GM23338 (cell line): ENCODE measurements at regions not wholly inside any gene's neighbourhood (a gene's known extent, or its start where the extent isn't known, plus 50 kb on each side); places are given as distances from the start of the nearest gene placed in this dataset.

Experiments
- CREB1 ChIP-seq: fragments of 250-450 bp; sonication (Bioruptor Pico); IDR thresholded peaks from 2 replicates; pipeline ENCODE4 v1.5.0; 2020; ENCODE audit warnings: low read depth, mild to moderate bottlenecking, moderate library complexity
- EZH2 ChIP-seq: fragments of 200-600 bp; sonication (generic); IDR thresholded peaks from one replicate; pipeline ENCODE4 v1.8.0; 2017; ENCODE audit warnings: antibody characterized with exemption, mild to moderate bottlenecking, low read depth; ENCODE audit not compliant: unreplicated experiment
- EZH2phosphoT487 ChIP-seq: fragments of 200-600 bp; sonication (generic); IDR thresholded peaks from one replicate; pipeline ENCODE4 v1.8.1; 2018; ENCODE audit warnings: antibody characterized with exemption; ENCODE audit not compliant: unreplicated experiment
- JUNB ChIP-seq: IDR thresholded peaks from one replicate; pipeline ENCODE4 v1.6.1; 2016; ENCODE audit warnings: antibody characterized with exemption; ENCODE audit not compliant: unreplicated experiment
- NANOG ChIP-seq: IDR thresholded peaks from 2 replicates; pipeline ENCODE4 v1.6.1; 2016; ENCODE audit warnings: antibody characterized with exemption, borderline replicate concordance
- POLR2AphosphoS5 ChIP-seq: IDR thresholded peaks from 2 replicates; pipeline ENCODE4 v1.6.1; 2016; ENCODE audit warnings: antibody characterized with exemption, low read depth
- STAT1 ChIP-seq: IDR thresholded peaks from one replicate; pipeline ENCODE4 v1.6.1; 2016; ENCODE audit warnings: antibody characterized with exemption; ENCODE audit not compliant: unreplicated experiment
- ZNF114 ChIP-seq: fragments of 250-450 bp; sonication (Bioruptor Pico); IDR thresholded peaks from 2 replicates; pipeline ENCODE4 v1.5.0; 2020; ENCODE audit warnings: mild to moderate bottlenecking, moderate library complexity
- ZNF331 ChIP-seq: fragments of 250-450 bp; sonication (Bioruptor Pico); IDR thresholded peaks from 2 replicates; pipeline ENCODE4 v1.5.0; 2020; ENCODE audit warnings: low read depth, mild to moderate bottlenecking, moderate library complexity
- TF ChIP-seq, protein P1 (sequence below): IDR thresholded peaks from one replicate; pipeline ENCODE4 v1.6.1; 2018; ENCODE audit warnings: antibody characterized with exemption; ENCODE audit not compliant: unreplicated experiment
- TF ChIP-seq, protein P2 (sequence below), 2 experiments: fragments of 200-600 bp in 1 of 2; sonication (generic) in 1 of 2; conservative IDR thresholded peaks; 2 replicates each; pipeline versions ENCODE4 v1.5.1 to v1.6.1; 2016 to 2017; ENCODE audit warnings: antibody characterized with exemption in 2 of 2, low read depth in 2 of 2, mild to moderate bottlenecking in 2 of 2, moderate library complexity in 1 of 2
- TF ChIP-seq, protein P3 (sequence below): IDR thresholded peaks from 2 replicates; pipeline ENCODE4 v1.6.1; 2016; ENCODE audit warnings: antibody characterized with exemption

DNA sequence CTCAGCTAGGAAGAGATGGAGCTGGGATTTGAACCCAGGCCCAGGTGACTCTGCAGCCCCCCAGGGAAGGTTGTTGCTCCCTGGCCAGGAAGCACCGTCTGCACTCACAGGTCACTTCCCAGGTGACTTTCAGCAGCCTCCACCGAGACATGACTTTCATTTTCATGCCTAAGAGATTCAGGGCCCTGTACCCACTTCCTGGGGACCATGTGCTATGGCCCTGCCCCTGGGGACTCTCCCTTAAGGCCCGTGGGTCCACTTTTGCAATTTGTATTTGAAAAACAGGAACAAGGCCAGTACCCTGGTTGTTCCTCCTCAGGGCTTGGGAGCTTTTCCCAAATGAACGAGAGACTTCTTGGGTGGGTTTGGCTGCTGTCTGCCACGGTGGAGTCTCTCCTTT, 191.0 kb downstream of the IRF8 start:
- TF ChIP-seq, protein P1, sequence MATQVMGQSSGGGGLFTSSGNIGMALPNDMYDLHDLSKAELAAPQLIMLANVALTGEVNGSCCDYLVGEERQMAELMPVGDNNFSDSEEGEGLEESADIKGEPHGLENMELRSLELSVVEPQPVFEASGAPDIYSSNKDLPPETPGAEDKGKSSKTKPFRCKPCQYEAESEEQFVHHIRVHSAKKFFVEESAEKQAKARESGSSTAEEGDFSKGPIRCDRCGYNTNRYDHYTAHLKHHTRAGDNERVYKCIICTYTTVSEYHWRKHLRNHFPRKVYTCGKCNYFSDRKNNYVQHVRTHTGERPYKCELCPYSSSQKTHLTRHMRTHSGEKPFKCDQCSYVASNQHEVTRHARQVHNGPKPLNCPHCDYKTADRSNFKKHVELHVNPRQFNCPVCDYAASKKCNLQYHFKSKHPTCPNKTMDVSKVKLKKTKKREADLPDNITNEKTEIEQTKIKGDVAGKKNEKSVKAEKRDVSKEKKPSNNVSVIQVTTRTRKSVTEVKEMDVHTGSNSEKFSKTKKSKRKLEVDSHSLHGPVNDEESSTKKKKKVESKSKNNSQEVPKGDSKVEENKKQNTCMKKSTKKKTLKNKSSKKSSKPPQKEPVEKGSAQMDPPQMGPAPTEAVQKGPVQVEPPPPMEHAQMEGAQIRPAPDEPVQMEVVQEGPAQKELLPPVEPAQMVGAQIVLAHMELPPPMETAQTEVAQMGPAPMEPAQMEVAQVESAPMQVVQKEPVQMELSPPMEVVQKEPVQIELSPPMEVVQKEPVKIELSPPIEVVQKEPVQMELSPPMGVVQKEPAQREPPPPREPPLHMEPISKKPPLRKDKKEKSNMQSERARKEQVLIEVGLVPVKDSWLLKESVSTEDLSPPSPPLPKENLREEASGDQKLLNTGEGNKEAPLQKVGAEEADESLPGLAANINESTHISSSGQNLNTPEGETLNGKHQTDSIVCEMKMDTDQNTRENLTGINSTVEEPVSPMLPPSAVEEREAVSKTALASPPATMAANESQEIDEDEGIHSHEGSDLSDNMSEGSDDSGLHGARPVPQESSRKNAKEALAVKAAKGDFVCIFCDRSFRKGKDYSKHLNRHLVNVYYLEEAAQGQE: no peak
- TF ChIP-seq, protein P2, sequence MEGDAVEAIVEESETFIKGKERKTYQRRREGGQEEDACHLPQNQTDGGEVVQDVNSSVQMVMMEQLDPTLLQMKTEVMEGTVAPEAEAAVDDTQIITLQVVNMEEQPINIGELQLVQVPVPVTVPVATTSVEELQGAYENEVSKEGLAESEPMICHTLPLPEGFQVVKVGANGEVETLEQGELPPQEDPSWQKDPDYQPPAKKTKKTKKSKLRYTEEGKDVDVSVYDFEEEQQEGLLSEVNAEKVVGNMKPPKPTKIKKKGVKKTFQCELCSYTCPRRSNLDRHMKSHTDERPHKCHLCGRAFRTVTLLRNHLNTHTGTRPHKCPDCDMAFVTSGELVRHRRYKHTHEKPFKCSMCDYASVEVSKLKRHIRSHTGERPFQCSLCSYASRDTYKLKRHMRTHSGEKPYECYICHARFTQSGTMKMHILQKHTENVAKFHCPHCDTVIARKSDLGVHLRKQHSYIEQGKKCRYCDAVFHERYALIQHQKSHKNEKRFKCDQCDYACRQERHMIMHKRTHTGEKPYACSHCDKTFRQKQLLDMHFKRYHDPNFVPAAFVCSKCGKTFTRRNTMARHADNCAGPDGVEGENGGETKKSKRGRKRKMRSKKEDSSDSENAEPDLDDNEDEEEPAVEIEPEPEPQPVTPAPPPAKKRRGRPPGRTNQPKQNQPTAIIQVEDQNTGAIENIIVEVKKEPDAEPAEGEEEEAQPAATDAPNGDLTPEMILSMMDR (conservative IDR thresholded peaks at IDR 0.05; ENCODE audit: low read depth in 2 of 2): no peak
- no peak for TF ChIP-seq EZH2
- no peak for TF ChIP-seq EZH2phosphoT487
- TF ChIP-seq STAT1: no peak
- TF ChIP-seq NANOG: no peak
- no peak for TF ChIP-seq POLR2AphosphoS5
- TF ChIP-seq JUNB: no peak
- TF ChIP-seq ZNF331 (CRISPR knock-in tag): no peak
- TF ChIP-seq ZNF114 (CRISPR knock-in tag): no peak
- TF ChIP-seq CREB1 (CRISPR knock-in tag): no peak
- TF ChIP-seq, protein P3, sequence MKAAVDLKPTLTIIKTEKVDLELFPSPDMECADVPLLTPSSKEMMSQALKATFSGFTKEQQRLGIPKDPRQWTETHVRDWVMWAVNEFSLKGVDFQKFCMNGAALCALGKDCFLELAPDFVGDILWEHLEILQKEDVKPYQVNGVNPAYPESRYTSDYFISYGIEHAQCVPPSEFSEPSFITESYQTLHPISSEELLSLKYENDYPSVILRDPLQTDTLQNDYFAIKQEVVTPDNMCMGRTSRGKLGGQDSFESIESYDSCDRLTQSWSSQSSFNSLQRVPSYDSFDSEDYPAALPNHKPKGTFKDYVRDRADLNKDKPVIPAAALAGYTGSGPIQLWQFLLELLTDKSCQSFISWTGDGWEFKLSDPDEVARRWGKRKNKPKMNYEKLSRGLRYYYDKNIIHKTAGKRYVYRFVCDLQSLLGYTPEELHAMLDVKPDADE: no peak
